Neural progenitor cell (in vitro differentiated cells): ENCODE measurements at regions not wholly inside any gene's neighbourhood (a gene's known extent, or its start where the extent isn't known, plus 50 kb on each side); places are given as distances from the start of the nearest gene placed in this dataset.
A peak's percentile ranks its signal among the peaks of the same experiment; 100 is the strongest.

ENCODE experiments used
- DNase-seq: peaks from one replicate; pipeline ENCODE4 v3.0.0-alpha.2; 2016; ENCODE audit warnings: low spot score
- H2AFZ ChIP-seq: fragments of 200-600 bp; sonication (generic); replicated peaks from 2 replicates; pipeline ENCODE4 v1.6.1; 2016; ENCODE audit warnings: antibody characterized with exemption
- H3F3A ChIP-seq: fragments of 200-600 bp; sonication (generic); 2 replicates; pipeline ENCODE4 v1.6.1; 2016; ENCODE audit warnings: antibody characterized with exemption, low read depth
- H3K27ac ChIP-seq: fragments of 200-600 bp; sonication (generic); 2 replicates; pipeline ENCODE4 v1.5.1; 2016; ENCODE audit warnings: mild to moderate bottlenecking
- H3K27me3 ChIP-seq: fragments of 200-600 bp; sonication (generic); 2 replicates; pipeline ENCODE4 v1.6.1; 2016; ENCODE audit warnings: mild to moderate bottlenecking, moderate library complexity
- H3K36me3 ChIP-seq: fragments of 200-600 bp; sonication (generic); 2 replicates; pipeline ENCODE4 v1.5.1; 2016
- H3K4me1 ChIP-seq: fragments of 200-600 bp; sonication (generic); 2 replicates; pipeline ENCODE4 v1.6.1; 2016; ENCODE audit warnings: mixed run types
- H3K4me2 ChIP-seq: fragments of 200-600 bp; sonication (generic); 2 replicates; pipeline ENCODE4 v1.6.1; 2016
- H3K4me3 ChIP-seq: fragments of 200-600 bp; sonication (generic); 2 replicates; pipeline ENCODE4 v1.5.1; 2016
- H3K79me2 ChIP-seq: fragments of 200-600 bp; sonication (generic); 2 replicates; pipeline ENCODE4 v1.6.1; 2016; ENCODE audit warnings: low read depth
- H3K9ac ChIP-seq: fragments of 200-600 bp; sonication (generic); 2 replicates; pipeline ENCODE4 v1.6.1; 2016
- H3K9me3 ChIP-seq: fragments of 200-600 bp; sonication (generic); 2 replicates; pipeline ENCODE4 v1.5.1; 2016; ENCODE audit warnings: low read depth
- H4K20me1 ChIP-seq: fragments of 200-600 bp; sonication (generic); 2 replicates; pipeline ENCODE4 v1.6.1; 2016; ENCODE audit warnings: low read depth
- H3K27ac Mint-ChIP-seq: 3 replicates; pipeline ENCODE4 v1.8.0; 2021; ENCODE audit warnings: mixed read lengths
- H3K27me3 Mint-ChIP-seq: 2 replicates; pipeline ENCODE4 v1.8.0; 2022; ENCODE audit warnings: low read depth, mild to moderate bottlenecking, inconsistent platforms, moderate library complexity, mixed read lengths; ENCODE audit not compliant: insufficient read depth
- H3K36me3 Mint-ChIP-seq: 3 replicates; pipeline ENCODE4 v1.8.0; 2021; ENCODE audit warnings: mixed read lengths
- H3K4me1 Mint-ChIP-seq: 3 replicates; pipeline ENCODE4 v1.8.0; 2021; ENCODE audit warnings: mixed read lengths
- H3K4me3 Mint-ChIP-seq: 3 replicates; pipeline ENCODE4 v1.8.0; 2021; ENCODE audit warnings: mild to moderate bottlenecking, moderate library complexity, mixed read lengths
- H3K9me3 Mint-ChIP-seq: 3 replicates; pipeline ENCODE4 v1.8.0; 2020; ENCODE audit warnings: mixed read lengths
- CTCF ChIP-seq: fragments of 200-600 bp; sonication (generic); IDR thresholded peaks from 2 replicates; pipeline ENCODE4 v1.5.1; 2017; ENCODE audit warnings: antibody characterized with exemption, mild to moderate bottlenecking
- EZH2 ChIP-seq: fragments of 200-600 bp; sonication (generic); IDR thresholded peaks from 2 replicates; pipeline ENCODE4 v1.6.1; 2017; ENCODE audit warnings: antibody characterized with exemption, mild to moderate bottlenecking, moderate library complexity
- EZH2phosphoT487 ChIP-seq: fragments of 200-600 bp; sonication (generic); IDR thresholded peaks from 2 replicates; pipeline ENCODE4 v1.6.1; 2017; ENCODE audit warnings: antibody characterized with exemption

- peaks cover 18% of the 10 kb centered on the region for H3F3A ChIP-seq
- Mint-ChIP-seq H3K27ac (no peak overlapping the region), H3K4me3 (no peak overlapping the region), H3K27me3 (peaks cover 2% of the 10 kb centered on the region), H3K9me3 (no peaks in the 10 kb centered on the region), H3K4me1 (peaks cover 4% of the 10 kb centered on the region), H3K36me3 (no peaks in the 10 kb centered on the region)
- H4K20me1 ChIP-seq: no peaks in the 10 kb centered on the region
- H3K4me3 ChIP-seq: no peak overlapping the region
- H3K27ac ChIP-seq: peak overlapping the region; percentile 63
- no peaks in the 10 kb centered on the region for H3K79me2 ChIP-seq
- peak; percentile 34 for DNase-seq
- peaks cover 13% of the 10 kb centered on the region for H3K4me1 ChIP-seq
- H3K36me3 ChIP-seq: no peaks in the 10 kb centered on the region
- H2AFZ ChIP-seq: peak overlapping the region; percentile 46
- TF ChIP-seq EZH2: no peak
- no peak for TF ChIP-seq CTCF
- TF ChIP-seq EZH2phosphoT487: no peak
- no peaks in the 10 kb centered on the region for H3K27me3 ChIP-seq
- peak overlapping the region; percentile 49 for H3K4me2 ChIP-seq
- H3K9me3 ChIP-seq: no peaks in the 10 kb centered on the region
- H3K9ac ChIP-seq: no peak overlapping the region
Measured at GRCh38 chr14:43754838-43755237, 752.2 kb downstream of the FSCB start.

GRCh38 chr14:43745746-43746145 lies 761.3 kb downstream of the FSCB start:
- Mint-ChIP-seq H3K9me3 (no peaks in the 10 kb centered on the region), H3K27me3 (peaks cover 2% of the 10 kb centered on the region), H3K36me3 (no peaks in the 10 kb centered on the region), H3K27ac (no peak overlapping the region), H3K4me3 (no peak overlapping the region), H3K4me1 (peaks cover 2% of the 10 kb centered on the region)
- H3K9me3 ChIP-seq: no peaks in the 10 kb centered on the region
- H4K20me1 ChIP-seq: no peaks in the 10 kb centered on the region
- H3K27ac ChIP-seq: no peak overlapping the region
- no peak overlapping the region for H3K4me2 ChIP-seq
- no peaks in the 10 kb centered on the region for H3K27me3 ChIP-seq
- H3K79me2 ChIP-seq: no peaks in the 10 kb centered on the region
- H3K36me3 ChIP-seq: no peaks in the 10 kb centered on the region
- no peaks in the 10 kb centered on the region for H3F3A ChIP-seq
- no peaks in the 10 kb centered on the region for H3K4me1 ChIP-seq
- TF ChIP-seq CTCF: no peak
- no peak for TF ChIP-seq EZH2phosphoT487
- TF ChIP-seq EZH2: no peak
- H3K9ac ChIP-seq: no peak overlapping the region
- H2AFZ ChIP-seq: no peak overlapping the region
- DNase-seq: no peak
- H3K4me3 ChIP-seq: no peak overlapping the region

DNA sequence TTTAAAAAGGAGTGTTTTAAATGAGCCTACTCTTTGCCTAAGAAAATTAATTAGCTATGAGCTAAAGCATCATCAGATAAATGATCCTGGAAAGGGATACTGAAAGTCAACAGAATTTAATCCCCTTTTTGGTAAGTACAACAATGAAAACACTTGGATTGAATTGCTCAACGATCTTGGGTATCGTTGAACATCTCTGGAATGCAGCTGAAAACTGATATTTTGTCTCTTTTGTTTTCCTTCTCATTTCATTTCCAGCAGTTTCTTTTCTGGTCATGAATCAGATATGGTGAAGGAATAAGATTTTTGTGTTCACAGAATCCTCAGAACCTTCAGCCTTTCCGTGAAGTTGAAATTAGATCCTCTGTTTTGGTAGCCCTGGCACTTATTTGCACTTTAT lies 771.2 kb downstream of the FSCB start:
- no peak overlapping the region for H3K4me2 ChIP-seq
- H3K4me1 ChIP-seq: no peaks in the 10 kb centered on the region
- H3K4me3 Mint-ChIP-seq: no peak overlapping the region
- H3K27ac ChIP-seq: no peak overlapping the region
- H3K27me3 Mint-ChIP-seq: no peaks in the 10 kb centered on the region
- TF ChIP-seq CTCF: no peak
- TF ChIP-seq EZH2phosphoT487: no peak
- TF ChIP-seq EZH2: no peak
- no peaks in the 10 kb centered on the region for H3K36me3 Mint-ChIP-seq
- no peaks in the 10 kb centered on the region for H3F3A ChIP-seq
- no peak for DNase-seq
- H3K9me3 Mint-ChIP-seq: no peaks in the 10 kb centered on the region
- H3K27me3 ChIP-seq: no peaks in the 10 kb centered on the region
- H3K9ac ChIP-seq: no peak overlapping the region
- no peak overlapping the region for H2AFZ ChIP-seq
- no peaks in the 10 kb centered on the region for H4K20me1 ChIP-seq
- H3K79me2 ChIP-seq: no peaks in the 10 kb centered on the region
- no peaks in the 10 kb centered on the region for H3K9me3 ChIP-seq
- H3K4me1 Mint-ChIP-seq: no peaks in the 10 kb centered on the region
- H3K27ac Mint-ChIP-seq: no peak overlapping the region
- no peak overlapping the region for H3K4me3 ChIP-seq
- H3K36me3 ChIP-seq: no peaks in the 10 kb centered on the region

DNA sequence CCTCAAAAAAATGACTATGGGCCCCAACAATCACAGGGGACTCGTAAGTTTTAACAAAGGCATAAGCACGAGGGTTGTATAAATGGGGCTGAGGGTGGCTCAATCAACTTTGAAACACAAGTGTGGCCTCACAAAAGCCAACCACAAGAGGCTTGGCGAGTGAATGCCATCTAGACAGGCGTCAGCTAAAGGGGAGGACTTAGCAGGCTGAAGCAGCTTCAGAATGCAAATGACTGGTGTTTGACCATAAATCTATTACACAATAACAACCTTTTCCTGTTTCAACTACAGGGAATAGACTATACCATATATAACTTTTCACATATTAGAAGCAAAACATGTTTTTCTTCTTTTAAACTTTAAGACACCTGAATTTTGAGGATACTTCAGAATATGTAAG lies 777.9 kb downstream of the FSCB start:
- Histone ChIP-seq H3K9ac (no peak overlapping the region), H3K27me3 (no peaks in the 10 kb centered on the region), H2AFZ (no peak overlapping the region), H3K4me3 (no peak overlapping the region), H3K79me2 (no peaks in the 10 kb centered on the region), H3K36me3 (no peaks in the 10 kb centered on the region), H3K27ac (no peak overlapping the region), H3K4me2 (no peak overlapping the region), H3K4me1 (no peaks in the 10 kb centered on the region), H3F3A (no peaks in the 10 kb centered on the region), H4K20me1 (no peaks in the 10 kb centered on the region), H3K9me3 (no peaks in the 10 kb centered on the region)
- peak; percentile 17 for DNase-seq
- Mint-ChIP-seq H3K27me3 (no peaks in the 10 kb centered on the region), H3K27ac (no peak overlapping the region), H3K4me1 (no peaks in the 10 kb centered on the region), H3K36me3 (no peaks in the 10 kb centered on the region), H3K4me3 (no peak overlapping the region), H3K9me3 (no peaks in the 10 kb centered on the region)
- TF ChIP-seq CTCF (no peak), EZH2phosphoT487 (no peak), EZH2 (no peak)
